H9 (cell line): ENCODE measurements at regions not wholly inside any gene's neighbourhood (a gene's known extent, or its start where the extent isn't known, plus 50 kb on each side); places are given as distances from the start of the nearest gene placed in this dataset.

ENCODE experiments used
- DNase-seq: peaks from one replicate; pipeline ENCODE4 v3.0.0-alpha.2; 2017
- H2AFZ ChIP-seq: one replicate; pipeline ENCODE4 v1.6.1; 2013; ENCODE audit warnings: mild to moderate bottlenecking, low read length, control low read depth, moderate library complexity
- H2AK5ac ChIP-seq: 2 replicates; pipeline ENCODE4 v1.6.1; 2013; ENCODE audit warnings: low read length, control low read depth, mixed read lengths; ENCODE audit not compliant: insufficient read length
- H2BK120ac ChIP-seq: one replicate; pipeline ENCODE4 v1.6.1; 2013; ENCODE audit warnings: low read depth, mild to moderate bottlenecking, low read length, control low read depth, inconsistent platforms; ENCODE audit not compliant: poor library complexity, severe bottlenecking
- H2BK12ac ChIP-seq: 2 replicates; pipeline ENCODE4 v1.6.1; 2013; ENCODE audit warnings: low read length, control low read depth, mixed read lengths, low read depth; ENCODE audit not compliant: insufficient read length
- H2BK15ac ChIP-seq: 2 replicates; pipeline ENCODE4 v1.6.1; 2013; ENCODE audit warnings: low read depth, low read length, control low read depth
- H2BK20ac ChIP-seq: one replicate; pipeline ENCODE4 v1.6.1; 2013; ENCODE audit warnings: low read depth, mild to moderate bottlenecking, low read length, control low read depth, inconsistent platforms; ENCODE audit not compliant: poor library complexity, severe bottlenecking
- H2BK5ac ChIP-seq: 2 replicates; pipeline ENCODE4 v1.6.1; 2013; ENCODE audit warnings: low read length, control low read depth, mixed read lengths; ENCODE audit not compliant: insufficient read length
- H3K14ac ChIP-seq: 2 replicates; pipeline ENCODE4 v1.6.1; 2013; ENCODE audit warnings: low read length, control low read depth; ENCODE audit not compliant: insufficient read depth
- H3K18ac ChIP-seq: 2 replicates; pipeline ENCODE4 v1.6.1; 2013; ENCODE audit warnings: low read depth, mild to moderate bottlenecking, mixed read lengths, low read length, control low read depth; ENCODE audit not compliant: insufficient read length
- H3K23ac ChIP-seq: 2 replicates; pipeline ENCODE4 v1.6.1; 2013; ENCODE audit warnings: low read length, control low read depth, mixed read lengths, low read depth; ENCODE audit not compliant: insufficient read length
- H3K23me2 ChIP-seq: 2 replicates; pipeline ENCODE4 v1.6.1; 2013; ENCODE audit warnings: low read depth, mild to moderate bottlenecking, mixed read lengths, low read length, control low read depth; ENCODE audit not compliant: insufficient read length, poor library complexity, severe bottlenecking
- H3K27ac ChIP-seq: 2 replicates; pipeline ENCODE4 v1.5.1; 2013; ENCODE audit warnings: low read length, control low read depth, mixed read lengths, low read depth; ENCODE audit not compliant: insufficient read length
- H3K27me3 ChIP-seq: 2 replicates; pipeline ENCODE4 v1.6.1; 2013; ENCODE audit warnings: low read length, control low read depth, inconsistent platforms; ENCODE audit not compliant: insufficient read depth
- H3K4ac ChIP-seq: 2 replicates; pipeline ENCODE4 v1.6.1; 2013; ENCODE audit warnings: low read depth, mild to moderate bottlenecking, control low read depth, inconsistent platforms, low read length, moderate library complexity
- H3K4me1 ChIP-seq: 2 replicates; pipeline ENCODE4 v1.6.1; 2013; ENCODE audit warnings: low read length, control low read depth, inconsistent platforms; ENCODE audit not compliant: insufficient read depth
- H3K4me2 ChIP-seq: 2 replicates; pipeline ENCODE4 v1.6.1; 2013; ENCODE audit warnings: low read length, control low read depth, mixed read lengths; ENCODE audit not compliant: insufficient read length, insufficient read depth
- H3K56ac ChIP-seq: 2 replicates; pipeline ENCODE4 v1.6.1; 2013; ENCODE audit warnings: low read depth, mild to moderate bottlenecking, mixed read lengths, low read length, control low read depth; ENCODE audit not compliant: insufficient read length
- H3K79me1 ChIP-seq: 2 replicates; pipeline ENCODE4 v1.6.1; 2013; ENCODE audit warnings: low read depth, mild to moderate bottlenecking, moderate library complexity, low read length, control low read depth, inconsistent platforms; ENCODE audit not compliant: insufficient read depth, poor library complexity, severe bottlenecking
- H3K79me2 ChIP-seq: 2 replicates; pipeline ENCODE4 v1.6.1; 2013; ENCODE audit warnings: low read length, control low read depth, inconsistent platforms; ENCODE audit not compliant: insufficient read depth
- H3K9ac ChIP-seq: 2 replicates; pipeline ENCODE4 v1.6.1; 2013; ENCODE audit warnings: low read length, control low read depth, mixed read lengths; ENCODE audit not compliant: insufficient read length; ENCODE audit errors: extremely low read depth
- H3K9me3 ChIP-seq: one replicate; pipeline ENCODE4 v1.6.1; 2013; ENCODE audit warnings: low read depth, low read length, inconsistent platforms; ENCODE audit not compliant: control insufficient read depth
- H3T11ph ChIP-seq: one replicate; pipeline ENCODE4 v1.6.1; 2013; ENCODE audit warnings: mild to moderate bottlenecking, low read length, control low read depth, inconsistent platforms
- H4K20me1 ChIP-seq: one replicate; pipeline ENCODE4 v1.6.1; 2013; ENCODE audit not compliant: control insufficient read depth, insufficient read length, insufficient read depth
- H4K5ac ChIP-seq: 2 replicates; pipeline ENCODE4 v1.6.1; 2013; ENCODE audit warnings: low read depth, mild to moderate bottlenecking, mixed read lengths, low read length, control low read depth; ENCODE audit not compliant: insufficient read length
- H4K8ac ChIP-seq: replicated peaks from 2 replicates; pipeline ENCODE4 v1.6.1; 2013; ENCODE audit warnings: low read length, control low read depth, mixed read lengths, low read depth; ENCODE audit not compliant: insufficient read length
- H4K91ac ChIP-seq: 2 replicates; pipeline ENCODE4 v1.6.1; 2013; ENCODE audit warnings: low read depth, mild to moderate bottlenecking, moderate library complexity, mixed read lengths, low read length, control low read depth; ENCODE audit not compliant: insufficient read length
- H3K27ac Mint-ChIP-seq, 3 experiments: 2 replicates in 2 of 3; 3 replicates in 1 of 3; pipeline ENCODE4 v1.8.0; 2020 to 2021; ENCODE audit warnings: mixed read lengths in 3 of 3, mild to moderate bottlenecking in 1 of 3, moderate library complexity in 1 of 3
- H3K27me3 Mint-ChIP-seq: 2 replicates; pipeline ENCODE4 v1.8.0; 2021; ENCODE audit warnings: low read depth, mild to moderate bottlenecking, moderate library complexity, mixed read lengths
- H3K36me3 Mint-ChIP-seq, 3 experiments: 2 replicates in 2 of 3; 3 replicates in 1 of 3; pipeline ENCODE4 v1.8.0; 2020 to 2021; ENCODE audit warnings: low read depth in 3 of 3, mixed read lengths in 3 of 3; ENCODE audit not compliant: insufficient read depth in 1 of 3
- H3K4me1 Mint-ChIP-seq, 2 experiments: 2 replicates each; pipeline ENCODE4 v1.8.0; 2020; ENCODE audit warnings: mixed read lengths in 2 of 2
- H3K4me3 Mint-ChIP-seq, 2 experiments: 2 replicates in 1 of 2; 3 replicates in 1 of 2; pipeline ENCODE4 v1.8.0; 2020 to 2021; ENCODE audit warnings: mild to moderate bottlenecking in 2 of 2, mixed read lengths in 2 of 2, moderate library complexity in 1 of 2
- H3K9me3 Mint-ChIP-seq, 2 experiments: 2 replicates in 1 of 2; 3 replicates in 1 of 2; pipeline ENCODE4 v1.8.0; 2020; ENCODE audit warnings: mild to moderate bottlenecking in 2 of 2, mixed read lengths in 2 of 2, moderate library complexity in 1 of 2
- CTCF ChIP-seq: fragments of 200-600 bp; sonication (generic); conservative IDR thresholded peaks from 3 replicates; pipeline ENCODE4 v1.8.0; 2021; ENCODE audit warnings: antibody characterized with exemption, mild to moderate bottlenecking
- WGBS: extraction: QIAGEN DNeasy Blood & Tissue Kit; methylation state at CpG from one replicate; pipeline ENCODE4 v1.1.7; 2013; ENCODE audit warnings: missing lambda C conversion rate, low lambda C conversion rate, mixed read lengths; ENCODE audit not compliant: insufficient read length; ENCODE audit errors: extremely low coverage; 5-methylcytosine and 5-hydroxymethylcytosine counted together

GRCh38 chr11:128331317-128331716 is 256.0 kb downstream of the ETS1 start:
- Histone ChIP-seq H4K91ac (no peak overlapping the region), H3K79me2 (no peaks in the 10 kb centered on the region), H3K9me3 (no peaks in the 10 kb centered on the region), H2BK120ac (no peak overlapping the region), H4K20me1 (no peaks in the 10 kb centered on the region), H2AFZ (no peak overlapping the region), H3K27ac (no peak overlapping the region), H3K9ac (no peak overlapping the region), H3K23me2 (no peaks in the 10 kb centered on the region), H4K8ac (no peak overlapping the region), H3K14ac (no peak overlapping the region), H2BK20ac (no peak overlapping the region), H3K4ac (no peak overlapping the region), H3K27me3 (no peaks in the 10 kb centered on the region), H3K56ac (no peak overlapping the region), H3T11ph (no peak overlapping the region), H3K4me2 (no peak overlapping the region), H3K79me1 (no peaks in the 10 kb centered on the region), H3K4me1 (no peaks in the 10 kb centered on the region), H2BK12ac (no peak overlapping the region), H3K23ac (no peak overlapping the region), H2BK15ac (no peak overlapping the region), H4K5ac (no peak overlapping the region), H2AK5ac (no peak overlapping the region), H3K18ac (no peak overlapping the region), H2BK5ac (no peak overlapping the region)
- H3K27ac Mint-ChIP-seq, result no peak overlapping the region
- H3K4me3 Mint-ChIP-seq, result no peak overlapping the region
- WGBS, result no CpG with 5 or more reads among the region's 3 CpGs
- no peak for TF ChIP-seq CTCF
- no peaks in the 10 kb centered on the region for H3K36me3 Mint-ChIP-seq
- no peak for DNase-seq
- H3K4me1 Mint-ChIP-seq, result peaks cover 8 to 22% of the 10 kb centered on the region in 2 experiments
- peaks cover 2% of the 10 kb centered on the region for H3K27me3 Mint-ChIP-seq
- no peaks in the 10 kb centered on the region for H3K9me3 Mint-ChIP-seq
